ENCODE measurements at regions not wholly inside any gene's neighbourhood (a gene's known extent, or its start where the extent isn't known, plus 50 kb on each side); places are given as distances from the start of the nearest gene placed in this dataset.

DNA sequence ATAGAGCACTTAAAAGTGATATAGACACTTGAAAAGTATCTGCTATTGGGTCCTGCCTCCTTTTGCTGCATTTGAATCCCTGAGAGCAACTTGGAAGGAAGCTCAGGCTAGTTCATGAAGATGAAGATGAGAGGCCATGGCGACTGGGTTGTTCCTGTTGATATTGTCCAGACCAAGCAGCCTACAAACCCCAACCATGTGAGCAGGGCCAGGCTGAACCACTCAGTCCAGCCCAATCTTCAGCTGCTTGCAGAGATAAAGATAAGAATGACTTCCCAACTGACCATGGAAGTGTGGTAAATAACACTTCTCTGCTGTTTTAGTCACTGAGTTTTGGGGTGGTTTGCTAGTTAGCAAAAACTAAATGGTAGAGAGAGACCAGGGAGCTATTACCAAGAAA is 417.6 kb downstream of the SOX11 start:
- TF ChIP-seq, protein P1, sequence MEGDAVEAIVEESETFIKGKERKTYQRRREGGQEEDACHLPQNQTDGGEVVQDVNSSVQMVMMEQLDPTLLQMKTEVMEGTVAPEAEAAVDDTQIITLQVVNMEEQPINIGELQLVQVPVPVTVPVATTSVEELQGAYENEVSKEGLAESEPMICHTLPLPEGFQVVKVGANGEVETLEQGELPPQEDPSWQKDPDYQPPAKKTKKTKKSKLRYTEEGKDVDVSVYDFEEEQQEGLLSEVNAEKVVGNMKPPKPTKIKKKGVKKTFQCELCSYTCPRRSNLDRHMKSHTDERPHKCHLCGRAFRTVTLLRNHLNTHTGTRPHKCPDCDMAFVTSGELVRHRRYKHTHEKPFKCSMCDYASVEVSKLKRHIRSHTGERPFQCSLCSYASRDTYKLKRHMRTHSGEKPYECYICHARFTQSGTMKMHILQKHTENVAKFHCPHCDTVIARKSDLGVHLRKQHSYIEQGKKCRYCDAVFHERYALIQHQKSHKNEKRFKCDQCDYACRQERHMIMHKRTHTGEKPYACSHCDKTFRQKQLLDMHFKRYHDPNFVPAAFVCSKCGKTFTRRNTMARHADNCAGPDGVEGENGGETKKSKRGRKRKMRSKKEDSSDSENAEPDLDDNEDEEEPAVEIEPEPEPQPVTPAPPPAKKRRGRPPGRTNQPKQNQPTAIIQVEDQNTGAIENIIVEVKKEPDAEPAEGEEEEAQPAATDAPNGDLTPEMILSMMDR (IDR thresholded peaks at IDR 0.05; ENCODE audit: poor library complexity): no peak
- no peak for TF ChIP-seq EZH2phosphoT487 (IDR thresholded peaks at IDR 0.05; ENCODE audit: low read depth, severe bottlenecking, unreplicated experiment)

Data from hepatocyte (in vitro differentiated cells).